B cell (primary cell): ENCODE measurements at regions not wholly inside any gene's neighbourhood (a gene's known extent, or its start where the extent isn't known, plus 50 kb on each side); places are given as distances from the start of the nearest gene placed in this dataset.
"Not testable (repeated sequence)": the region's sequence is repeated elsewhere in the genome, so short reads cannot be mapped to it uniquely, and the experiment has no call there.

ENCODE experiments used
- ATAC-seq: fragments of 200-7000 bp; cut with Tn5 transposase; one replicate; pipeline ENCODE4 v1.10.0; 2021; ENCODE audit warnings: low read depth, mild to moderate bottlenecking, moderate number of reproducible peaks, moderate library complexity
- CTCF ChIA-PET: fragments of 350-600 bp; sonication (Branson Sonifier 250); formaldehyde crosslinking; loops from one replicate; lab custom pipeline; 2021; ENCODE audit warnings: antibody characterized with exemption, inconsistent platforms; lab: Charles Lee
- POLR2A ChIA-PET: fragments of 350-600 bp; sonication (Branson Sonifier 250); formaldehyde crosslinking; loops from one replicate; lab custom pipeline; 2021; ENCODE audit warnings: antibody characterized with exemption; lab: Charles Lee
- DNase-seq: peaks from one replicate; pipeline ENCODE4 v3.0.0; 2013
- H2AFZ ChIP-seq: 2 replicates; pipeline ENCODE4 v1.6.1; 2012; ENCODE audit warnings: mild to moderate bottlenecking, low read depth, low read length; ENCODE audit not compliant: insufficient read depth, poor library complexity, severe bottlenecking
- H3K27ac ChIP-seq, 2 donors: 1 replicate in 1 of 2; 2 replicates in 1 of 2; pipeline ENCODE4 v1.5.1; 2012 to 2013; ENCODE audit warnings: low read length in 2 of 2, mild to moderate bottlenecking in 2 of 2, moderate library complexity in 1 of 2
- H3K27me3 ChIP-seq, 4 experiments: fragments of 200-600 bp in 1 of 4; sonication (generic) in 1 of 4; replicated peaks in 1 of 4; 1 replicate in 2 of 4; 2 replicates in 2 of 4; pipeline versions ENCODE4 v1.6.1 to v1.7.0; 2013 to 2016; ENCODE audit warnings: low read length in 3 of 4, mild to moderate bottlenecking in 2 of 4, mixed read lengths in 1 of 4, moderate library complexity in 1 of 4; ENCODE audit not compliant: insufficient read depth in 4 of 4, control insufficient read depth in 3 of 4; ENCODE audit errors: control extremely low read depth in 1 of 4
- H3K36me3 ChIP-seq, 2 experiments: replicated peaks in 1 of 2; 1 replicate in 1 of 2; 2 replicates in 1 of 2; pipeline versions ENCODE4 v1.6.1 to v1.7.1; 2013; ENCODE audit warnings: low read length in 1 of 2; ENCODE audit not compliant: insufficient read depth in 2 of 2, control insufficient read depth in 1 of 2; ENCODE audit errors: control extremely low read depth in 1 of 2, extremely low read depth in 1 of 2
- H3K4me1 ChIP-seq, 2 donors: fragments of 200-600 bp in 1 of 2; sonication (generic) in 1 of 2; 1 replicate in 1 of 2; 2 replicates in 1 of 2; pipeline versions ENCODE4 v1.5.1 to v1.6.1; 2013 to 2017; ENCODE audit warnings: low read length in 2 of 2; ENCODE audit not compliant: control insufficient read depth in 2 of 2, insufficient read depth in 2 of 2
- H3K4me2 ChIP-seq: replicated peaks from 2 replicates; pipeline ENCODE3; 2012; ENCODE audit warnings: mild to moderate bottlenecking, low read depth, low read length; ENCODE audit not compliant: poor library complexity, severe bottlenecking
- H3K4me3 ChIP-seq, 5 experiments: fragments of 200-600 bp in 1 of 5; sonication (generic) in 1 of 5; 1 replicate in 3 of 5; 2 replicates in 2 of 5; pipeline versions ENCODE4 v1.5.1 to v1.7.0; 2011 to 2016; ENCODE audit warnings: low read length in 4 of 5, mild to moderate bottlenecking in 4 of 5, low read depth in 2 of 5, control low read depth in 1 of 5, moderate library complexity in 1 of 5; ENCODE audit not compliant: insufficient read depth in 1 of 5; ENCODE audit errors: control extremely low read depth in 1 of 5, extremely low read depth in 1 of 5
- H3K79me2 ChIP-seq: fragments of 200-600 bp; sonication (generic); one replicate; pipeline ENCODE4 v1.6.0; 2016; ENCODE audit warnings: low read length; ENCODE audit not compliant: control insufficient read depth, insufficient read depth
- H3K9ac ChIP-seq: fragments of 200-600 bp; sonication (generic); 2 replicates; pipeline ENCODE4 v1.6.1; 2017; ENCODE audit warnings: mild to moderate bottlenecking, low read length, moderate library complexity
- H3K9me3 ChIP-seq, 3 donors: one replicate each; pipeline versions ENCODE4 v1.6.1 to v1.7.1; 2013; ENCODE audit warnings: low read length in 2 of 3; ENCODE audit not compliant: control insufficient read depth in 2 of 3, insufficient read depth in 1 of 3; ENCODE audit errors: control extremely low read depth in 1 of 3
- H4K20me1 ChIP-seq: 2 replicates; pipeline ENCODE4 v1.6.0; 2012; ENCODE audit warnings: mild to moderate bottlenecking, low read length; ENCODE audit not compliant: insufficient read depth, control insufficient read depth, poor library complexity, severe bottlenecking
- H3K27ac Mint-ChIP-seq: one replicate; pipeline ENCODE4 v1.8.0; 2021; ENCODE audit warnings: mixed read lengths
- H3K27me3 Mint-ChIP-seq: one replicate; pipeline ENCODE4 v1.8.0; 2021; ENCODE audit warnings: mixed read lengths
- H3K4me1 Mint-ChIP-seq: one replicate; pipeline ENCODE4 v1.8.0; 2021; ENCODE audit warnings: mixed read lengths
- H3K4me3 Mint-ChIP-seq: one replicate; pipeline ENCODE4 v1.8.0; 2021; ENCODE audit warnings: mixed read lengths
- H3K9me3 Mint-ChIP-seq: one replicate; pipeline ENCODE4 v1.8.0; 2022; ENCODE audit warnings: mixed read lengths; ENCODE audit not compliant: insufficient read depth
- EZH2 ChIP-seq: IDR thresholded peaks from 2 replicates; pipeline ENCODE4 v1.6.1; 2012; ENCODE audit warnings: borderline replicate concordance, low read depth, mild to moderate bottlenecking, moderate library complexity, low read length; ENCODE audit not compliant: insufficient read depth, poor library complexity, severe bottlenecking
- WGBS: methylation state at CpG from one replicate; pipeline ENCODE4 v1.1.5; 2013; ENCODE audit warnings: missing lambda C conversion rate; ENCODE audit not compliant: insufficient coverage; 5-methylcytosine and 5-hydroxymethylcytosine counted together
- intact Hi-C: fragments of 100-400 bp; cut with micrococcal nuclease; formaldehyde crosslinking; loops from one replicate; pipeline ENCODE4 v1.10.0; 2022
- TF ChIP-seq, protein P1 (sequence below): fragments of 200-600 bp; IDR thresholded peaks from one replicate; pipeline ENCODE4 v1.8.0; 2022; ENCODE audit warnings: antibody characterized with exemption, mild to moderate bottlenecking

GRCh38 chr10:117453484-117453883 is 78.2 kb upstream of the PDZD8 start:
- CTCF ChIA-PET, H3K9ac ChIP-seq, H3K79me2 ChIP-seq, H3K27me3 ChIP-seq, H3K4me1 ChIP-seq, H3K36me3 ChIP-seq, H2AFZ ChIP-seq, H3K4me3 Mint-ChIP-seq, H3K9me3 Mint-ChIP-seq, intact Hi-C loops, POLR2A ChIA-PET, H4K20me1 ChIP-seq, DNase-seq, H3K4me2 ChIP-seq, H3K4me1 Mint-ChIP-seq, ATAC-seq, H3K27ac ChIP-seq, H3K4me3 ChIP-seq, H3K27ac Mint-ChIP-seq: not testable (repeated sequence)
- peaks cover 0 to 18% (median 0%) of the 10 kb centered on the region in 3 donors for H3K9me3 ChIP-seq
- H3K27me3 Mint-ChIP-seq = peaks cover 11% of the 10 kb centered on the region
- WGBS = 88% methylated on average over 4 of the region's 5 CpGs

DNA sequence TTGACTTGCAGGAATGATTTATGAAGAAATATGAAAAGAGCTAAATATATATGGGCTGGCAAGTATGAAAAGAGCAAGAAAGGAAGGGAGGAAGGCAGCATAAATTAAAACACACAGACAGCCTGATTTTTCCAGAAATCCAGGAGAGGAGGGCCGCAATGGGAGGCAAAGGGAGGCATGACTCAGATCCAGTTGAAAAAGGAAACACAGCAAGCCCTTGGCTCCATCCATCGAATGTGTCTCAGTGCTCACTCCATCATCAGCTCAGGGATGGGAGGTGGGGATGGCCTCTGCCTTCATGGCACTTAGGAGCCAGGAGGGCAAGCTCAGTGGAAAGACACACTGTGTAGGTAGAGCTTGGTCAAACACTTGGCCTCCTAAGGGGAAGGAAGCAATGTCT is 75.7 kb upstream of the PDZD8 start:
- H3K27ac Mint-ChIP-seq = no peak overlapping the region
- no peak for TF ChIP-seq EZH2
- TF ChIP-seq, protein P1, sequence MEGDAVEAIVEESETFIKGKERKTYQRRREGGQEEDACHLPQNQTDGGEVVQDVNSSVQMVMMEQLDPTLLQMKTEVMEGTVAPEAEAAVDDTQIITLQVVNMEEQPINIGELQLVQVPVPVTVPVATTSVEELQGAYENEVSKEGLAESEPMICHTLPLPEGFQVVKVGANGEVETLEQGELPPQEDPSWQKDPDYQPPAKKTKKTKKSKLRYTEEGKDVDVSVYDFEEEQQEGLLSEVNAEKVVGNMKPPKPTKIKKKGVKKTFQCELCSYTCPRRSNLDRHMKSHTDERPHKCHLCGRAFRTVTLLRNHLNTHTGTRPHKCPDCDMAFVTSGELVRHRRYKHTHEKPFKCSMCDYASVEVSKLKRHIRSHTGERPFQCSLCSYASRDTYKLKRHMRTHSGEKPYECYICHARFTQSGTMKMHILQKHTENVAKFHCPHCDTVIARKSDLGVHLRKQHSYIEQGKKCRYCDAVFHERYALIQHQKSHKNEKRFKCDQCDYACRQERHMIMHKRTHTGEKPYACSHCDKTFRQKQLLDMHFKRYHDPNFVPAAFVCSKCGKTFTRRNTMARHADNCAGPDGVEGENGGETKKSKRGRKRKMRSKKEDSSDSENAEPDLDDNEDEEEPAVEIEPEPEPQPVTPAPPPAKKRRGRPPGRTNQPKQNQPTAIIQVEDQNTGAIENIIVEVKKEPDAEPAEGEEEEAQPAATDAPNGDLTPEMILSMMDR = no peak
- DNase-seq (no peak), ATAC-seq (no peak)
- H3K9me3 ChIP-seq = peaks cover 0 to 29% (median 7%) of the 10 kb centered on the region in 3 donors
- ChIA-PET POLR2A (no interaction called here), CTCF (interaction anchor here (1.1 kb wide), 1 partner anchor 9 kb away, joined by 6 read pairs; no protein-coding TSS in a partner anchor)
- 100% methylated on average over 1 of the region's 2 CpGs for WGBS
- intact Hi-C loops = no loop called here
- H2AFZ ChIP-seq = no peak overlapping the region
- H3K27me3 Mint-ChIP-seq = peaks cover 5% of the 10 kb centered on the region
- no peaks in the 10 kb centered on the region for H3K36me3 ChIP-seq
- no peaks in the 10 kb centered on the region for H3K27me3 ChIP-seq
- H3K79me2 ChIP-seq = no peaks in the 10 kb centered on the region
- H3K4me1 ChIP-seq = no peaks in the 10 kb centered on the region
- no peak overlapping the region for H3K4me3 Mint-ChIP-seq
- peaks cover 6% of the 10 kb centered on the region for H3K9me3 Mint-ChIP-seq
- H3K4me3 ChIP-seq = no peak overlapping the region
- H3K9ac ChIP-seq = no peak overlapping the region
- no peaks in the 10 kb centered on the region for H3K4me1 Mint-ChIP-seq
- no peak overlapping the region for H3K27ac ChIP-seq
- H4K20me1 ChIP-seq = no peaks in the 10 kb centered on the region
- H3K4me2 ChIP-seq = no peak overlapping the region
